ENCODE measurements at regions not wholly inside any gene's neighbourhood (a gene's known extent, or its start where the extent isn't known, plus 50 kb on each side); places are given as distances from the start of the nearest gene placed in this dataset.

GRCh38 chr13:37338726-37339385 is 233.4 kb upstream of the CSNK1A1L start:
- Histone ChIP-seq H3K4me3 (no peak overlapping the region), H3K4me1 (ENCODE audit: control insufficient read depth in 1 of 2, low read depth in 2 of 2) (no peaks in the 10 kb centered on the region), H3K27ac (no peak overlapping the region), H3K27me3 (replicated peaks; ENCODE audit: insufficient read depth) (no peaks in the 10 kb centered on the region), H3K9me3 (no peaks in the 10 kb centered on the region), H3K36me3 (no peaks in the 10 kb centered on the region)
- DNase-seq (ENCODE audit: low spot score) (no peak), ATAC-seq (ENCODE audit: insufficient number of reproducible peaks, low FRiP score, low read depth) (no peak)
- TF ChIP-seq, protein P1, sequence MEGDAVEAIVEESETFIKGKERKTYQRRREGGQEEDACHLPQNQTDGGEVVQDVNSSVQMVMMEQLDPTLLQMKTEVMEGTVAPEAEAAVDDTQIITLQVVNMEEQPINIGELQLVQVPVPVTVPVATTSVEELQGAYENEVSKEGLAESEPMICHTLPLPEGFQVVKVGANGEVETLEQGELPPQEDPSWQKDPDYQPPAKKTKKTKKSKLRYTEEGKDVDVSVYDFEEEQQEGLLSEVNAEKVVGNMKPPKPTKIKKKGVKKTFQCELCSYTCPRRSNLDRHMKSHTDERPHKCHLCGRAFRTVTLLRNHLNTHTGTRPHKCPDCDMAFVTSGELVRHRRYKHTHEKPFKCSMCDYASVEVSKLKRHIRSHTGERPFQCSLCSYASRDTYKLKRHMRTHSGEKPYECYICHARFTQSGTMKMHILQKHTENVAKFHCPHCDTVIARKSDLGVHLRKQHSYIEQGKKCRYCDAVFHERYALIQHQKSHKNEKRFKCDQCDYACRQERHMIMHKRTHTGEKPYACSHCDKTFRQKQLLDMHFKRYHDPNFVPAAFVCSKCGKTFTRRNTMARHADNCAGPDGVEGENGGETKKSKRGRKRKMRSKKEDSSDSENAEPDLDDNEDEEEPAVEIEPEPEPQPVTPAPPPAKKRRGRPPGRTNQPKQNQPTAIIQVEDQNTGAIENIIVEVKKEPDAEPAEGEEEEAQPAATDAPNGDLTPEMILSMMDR (IDR thresholded peaks at IDR 0.05), result no peak

- ATAC-seq (ENCODE audit: insufficient number of reproducible peaks, low FRiP score, low read depth), result no peak
- Histone ChIP-seq H3K27ac (no peak overlapping the region), H3K4me3 (no peak overlapping the region), H3K4me1 (ENCODE audit: control insufficient read depth in 1 of 2, low read depth in 2 of 2) (no peaks in the 10 kb centered on the region), H3K27me3 (replicated peaks; ENCODE audit: insufficient read depth) (no peaks in the 10 kb centered on the region), H3K36me3 (no peaks in the 10 kb centered on the region), H3K9me3 (peaks cover 3% of the 10 kb centered on the region)
- DNase-seq (ENCODE audit: low spot score), result no peak
- TF ChIP-seq, protein P1 (IDR thresholded peaks at IDR 0.05), result no peak
These were observed 220.9 kb upstream of the CSNK1A1L start for GRCh38 chr13:37326334-37326733.

GRCh38 chr13:37319031-37319443 is 213.6 kb upstream of the CSNK1A1L start:
- ATAC-seq (ENCODE audit: insufficient number of reproducible peaks, low FRiP score, low read depth), result no peak
- H3K9me3 ChIP-seq, result no peaks in the 10 kb centered on the region
- no peak overlapping the region for H3K4me3 ChIP-seq
- no peaks in the 10 kb centered on the region for H3K36me3 ChIP-seq
- TF ChIP-seq, protein P1 (IDR thresholded peaks at IDR 0.05), result no peak
- no peaks in the 10 kb centered on the region for H3K27me3 ChIP-seq (replicated peaks; ENCODE audit: insufficient read depth)
- H3K4me1 ChIP-seq (ENCODE audit: control insufficient read depth in 1 of 2, low read depth in 2 of 2), result no peaks in the 10 kb centered on the region
- H3K27ac ChIP-seq, result no peak overlapping the region
- no peak for DNase-seq (ENCODE audit: low spot score)

- no peaks in the 10 kb centered on the region for H3K27me3 ChIP-seq (replicated peaks; ENCODE audit: insufficient read depth)
- ATAC-seq (ENCODE audit: insufficient number of reproducible peaks, low FRiP score, low read depth), result no peak
- TF ChIP-seq, protein P1 (IDR thresholded peaks at IDR 0.05), result no peak
- no peak overlapping the region for H3K4me3 ChIP-seq
- H3K27ac ChIP-seq, result no peak overlapping the region
- H3K9me3 ChIP-seq, result no peaks in the 10 kb centered on the region
- peaks cover 4 to 9% of the 10 kb centered on the region in 2 donors for H3K4me1 ChIP-seq (ENCODE audit: control insufficient read depth in 1 of 2, low read depth in 2 of 2)
- DNase-seq (ENCODE audit: low spot score), result no peak
- H3K36me3 ChIP-seq, result no peaks in the 10 kb centered on the region
These were observed 211.5 kb upstream of the CSNK1A1L start for GRCh38 chr13:37316935-37317334.

GRCh38 chr13:37313372-37313771 is 207.9 kb upstream of the CSNK1A1L start:
- H3K4me3 ChIP-seq, result no peak overlapping the region
- no peak for DNase-seq (ENCODE audit: low spot score)
- peaks cover 4 to 9% of the 10 kb centered on the region in 2 donors for H3K4me1 ChIP-seq (ENCODE audit: control insufficient read depth in 1 of 2, low read depth in 2 of 2)
- H3K36me3 ChIP-seq, result no peaks in the 10 kb centered on the region
- H3K27ac ChIP-seq, result no peak overlapping the region
- no peaks in the 10 kb centered on the region for H3K27me3 ChIP-seq (replicated peaks; ENCODE audit: insufficient read depth)
- H3K9me3 ChIP-seq, result no peaks in the 10 kb centered on the region
- TF ChIP-seq, protein P1 (IDR thresholded peaks at IDR 0.05), result no peak
- ATAC-seq (ENCODE audit: insufficient number of reproducible peaks, low FRiP score, low read depth), result no peak

All from thoracic aorta (tissue), 2 donors.